Parathyroid adenoma (tissue), 2 donors: ENCODE measurements at regions not wholly inside any gene's neighbourhood (a gene's known extent, or its start where the extent isn't known, plus 50 kb on each side); places are given as distances from the start of the nearest gene placed in this dataset.

ENCODE experiments used
- H2AFZ ChIP-seq: fragments of 300-600 bp; sonication (generic); one replicate; pipeline ENCODE4 v1.7.0; 2017; ENCODE audit warnings: antibody characterized with exemption, mild to moderate bottlenecking
- H3K27ac ChIP-seq: fragments of 300-600 bp; sonication (generic); one replicate; pipeline ENCODE4 v1.7.0; 2017
- H3K27me3 ChIP-seq: fragments of 300-600 bp; sonication (generic); one replicate; pipeline ENCODE4 v1.7.0; 2017; ENCODE audit warnings: low read length; ENCODE audit not compliant: control insufficient read depth, insufficient read depth
- H3K36me3 ChIP-seq: fragments of 300-600 bp; sonication (generic); one replicate; pipeline ENCODE4 v1.7.0; 2017; ENCODE audit warnings: low read length; ENCODE audit not compliant: control insufficient read depth, insufficient read depth
- H3K4me1 ChIP-seq: fragments of 300-600 bp; sonication (generic); one replicate; pipeline ENCODE4 v1.7.0; 2017; ENCODE audit warnings: control low read depth
- H3K4me2 ChIP-seq: fragments of 300-600 bp; sonication (generic); one replicate; pipeline ENCODE4 v1.7.0; 2017; ENCODE audit warnings: low read length
- H3K4me3 ChIP-seq: fragments of 300-600 bp; sonication (generic); one replicate; pipeline ENCODE4 v1.7.0; 2017; ENCODE audit warnings: low read depth, low read length
- H3K79me2 ChIP-seq: fragments of 300-600 bp; sonication (generic); one replicate; pipeline ENCODE4 v1.7.0; 2017; ENCODE audit warnings: control low read depth
- H3K9ac ChIP-seq: fragments of 300-600 bp; sonication (generic); one replicate; pipeline ENCODE4 v1.7.0; 2017; ENCODE audit warnings: mild to moderate bottlenecking
- H3K9me3 ChIP-seq: fragments of 300-600 bp; sonication (generic); one replicate; pipeline ENCODE4 v1.7.0; 2017; ENCODE audit warnings: low read length; ENCODE audit not compliant: control insufficient read depth
- CTCF ChIP-seq: fragments of 300-600 bp; sonication (generic); IDR thresholded peaks from one replicate; pipeline ENCODE4 v1.7.0; 2017; ENCODE audit warnings: antibody characterized with exemption, mild to moderate bottlenecking
- donor health status: primary hyperparathyroidism.

- H3K9ac ChIP-seq: no peak overlapping the region
- no peak for TF ChIP-seq CTCF
- H3K4me3 ChIP-seq: no peak overlapping the region
- H3K4me2 ChIP-seq: no peak overlapping the region
- no peak overlapping the region for H2AFZ ChIP-seq
- H3K79me2 ChIP-seq: no peaks in the 10 kb centered on the region
- H3K27ac ChIP-seq: no peak overlapping the region
- H3K27me3 ChIP-seq: no peaks in the 10 kb centered on the region
- H3K9me3 ChIP-seq: no peaks in the 10 kb centered on the region
- no peaks in the 10 kb centered on the region for H3K4me1 ChIP-seq
- H3K36me3 ChIP-seq: no peaks in the 10 kb centered on the region
These were observed 241.6 kb upstream of the ZPLD1 start for GRCh38 chr3:102193255-102193654.

GRCh38 chr3:102194001-102194400, 240.8 kb upstream of the ZPLD1 start:
- H3K27me3 ChIP-seq: no peaks in the 10 kb centered on the region
- H2AFZ ChIP-seq: no peak overlapping the region
- H3K9me3 ChIP-seq: no peaks in the 10 kb centered on the region
- H3K4me1 ChIP-seq: no peaks in the 10 kb centered on the region
- no peaks in the 10 kb centered on the region for H3K79me2 ChIP-seq
- no peak for TF ChIP-seq CTCF
- no peak overlapping the region for H3K4me3 ChIP-seq
- no peak overlapping the region for H3K27ac ChIP-seq
- H3K4me2 ChIP-seq: no peak overlapping the region
- no peaks in the 10 kb centered on the region for H3K36me3 ChIP-seq
- H3K9ac ChIP-seq: no peak overlapping the region

- H2AFZ ChIP-seq: no peak overlapping the region
- H3K9ac ChIP-seq: no peak overlapping the region
- no peak for TF ChIP-seq CTCF
- no peaks in the 10 kb centered on the region for H3K4me1 ChIP-seq
- H3K79me2 ChIP-seq: no peaks in the 10 kb centered on the region
- no peak overlapping the region for H3K27ac ChIP-seq
- no peak overlapping the region for H3K4me3 ChIP-seq
- H3K27me3 ChIP-seq: no peaks in the 10 kb centered on the region
- H3K36me3 ChIP-seq: no peaks in the 10 kb centered on the region
- no peak overlapping the region for H3K4me2 ChIP-seq
- H3K9me3 ChIP-seq: no peaks in the 10 kb centered on the region
These were observed 240.1 kb upstream of the ZPLD1 start for GRCh38 chr3:102194760-102195159.

- no peak overlapping the region for H2AFZ ChIP-seq
- no peaks in the 10 kb centered on the region for H3K27me3 ChIP-seq
- no peaks in the 10 kb centered on the region for H3K4me1 ChIP-seq
- no peaks in the 10 kb centered on the region for H3K9me3 ChIP-seq
- no peak overlapping the region for H3K27ac ChIP-seq
- no peak for TF ChIP-seq CTCF
- H3K4me2 ChIP-seq: no peak overlapping the region
- H3K9ac ChIP-seq: no peak overlapping the region
- H3K79me2 ChIP-seq: no peaks in the 10 kb centered on the region
- H3K4me3 ChIP-seq: no peak overlapping the region
- no peaks in the 10 kb centered on the region for H3K36me3 ChIP-seq
These were observed 239.4 kb upstream of the ZPLD1 start for GRCh38 chr3:102195198-102195948.

GRCh38 chr3:102200126-102200525, 234.7 kb upstream of the ZPLD1 start:
- H3K9ac ChIP-seq: no peak overlapping the region
- H3K27me3 ChIP-seq: no peaks in the 10 kb centered on the region
- no peaks in the 10 kb centered on the region for H3K79me2 ChIP-seq
- H2AFZ ChIP-seq: no peak overlapping the region
- H3K9me3 ChIP-seq: no peaks in the 10 kb centered on the region
- no peaks in the 10 kb centered on the region for H3K4me1 ChIP-seq
- TF ChIP-seq CTCF: no peak
- H3K4me2 ChIP-seq: no peak overlapping the region
- no peak overlapping the region for H3K27ac ChIP-seq
- H3K36me3 ChIP-seq: no peaks in the 10 kb centered on the region
- no peak overlapping the region for H3K4me3 ChIP-seq
